GM12878 (cell line): ENCODE measurements at regions not wholly inside any gene's neighbourhood (a gene's known extent, or its start where the extent isn't known, plus 50 kb on each side); places are given as distances from the start of the nearest gene placed in this dataset.

Experiments
- ATAC-seq: fragments of 200-7000 bp; cut with Tn5 transposase; 3 replicates; pipeline ENCODE4 v1.9.1; 2020; ENCODE audit warnings: mild to moderate bottlenecking, moderate library complexity
- BruUV-seq: library from RNA; stranded (reverse); fragments of 400-500 nt; replicated peaks from 2 replicates; lab custom pipeline; 2021; lab: Mats Ljungman, UMichigan
- CTCF ChIA-PET: fragments of 300-600 bp; sonication (Branson Sonifier 250); formaldehyde crosslinking; extraction: SDS; loops from one replicate; lab custom pipeline; 2021; ENCODE audit warnings: inconsistent platforms; lab: Yijun Ruan, JAX
- POLR2A ChIA-PET: fragments of 350-600 bp; formaldehyde crosslinking; extraction: SDS; loops from one replicate; lab custom pipeline; 2021; ENCODE audit warnings: inconsistent platforms; lab: Charles Lee
- RAD21 ChIA-PET: fragments of 300-600 bp; sonication (Branson Sonifier 250); formaldehyde crosslinking; loops from one replicate; lab custom pipeline; 2023; ENCODE audit warnings: antibody characterized with exemption; ENCODE audit not compliant: unreplicated experiment; lab: Charles Lee
- SMC1A ChIA-PET: fragments of 300-600 bp; sonication (Branson Sonifier 250); formaldehyde crosslinking; loops from one replicate; lab custom pipeline; 2023; ENCODE audit not compliant: unreplicated experiment, uncharacterized antibody; lab: Charles Lee
- DNase-seq: peaks from one replicate; pipeline ENCODE4 v3.0.0-alpha.2; 2011; ENCODE audit warnings: low read depth, low spot score
- FAIRE-seq: peaks from 3 replicates; lab custom pipeline; 2011; peaks lifted over from hg19 to GRCh38; lab: Jason Lieb, UNC
- H2AFZ ChIP-seq: 2 replicates; pipeline ENCODE4 v1.6.0; 2011; ENCODE audit warnings: low read depth, low read length, control low read depth; ENCODE audit not compliant: control insufficient read depth
- H3K27ac ChIP-seq: 2 replicates; pipeline ENCODE4 v1.5.1; 2011; ENCODE audit warnings: control low read depth; ENCODE audit not compliant: control insufficient read depth, insufficient read depth
- H3K27me3 ChIP-seq, 2 experiments: replicated peaks in 1 of 2; 2 replicates each; pipeline versions ENCODE4 v1.6.0 to v1.6.1; 2011; ENCODE audit warnings: low read length in 1 of 2; ENCODE audit not compliant: control insufficient read depth in 2 of 2, insufficient read depth in 2 of 2
- H3K36me3 ChIP-seq, 2 experiments: 2 replicates each; pipeline ENCODE4 v1.5.1; 2011; ENCODE audit warnings: low read length in 1 of 2; ENCODE audit not compliant: control insufficient read depth in 2 of 2, insufficient read depth in 2 of 2
- H3K4me1 ChIP-seq: 2 replicates; pipeline ENCODE4 v1.6.1; 2011; ENCODE audit warnings: mild to moderate bottlenecking, low read length, moderate library complexity, mixed read lengths; ENCODE audit not compliant: control insufficient read depth, insufficient read depth
- H3K4me2 ChIP-seq: 2 replicates; pipeline ENCODE4 v1.6.0; 2011; ENCODE audit warnings: control low read depth; ENCODE audit not compliant: control insufficient read depth, insufficient read depth
- H3K4me3 ChIP-seq: fragments of 200-600 bp; sonication (generic); 2 replicates; pipeline ENCODE4 v1.5.1; 2016
- H3K79me2 ChIP-seq: 2 replicates; pipeline ENCODE4 v1.6.0; 2011; ENCODE audit warnings: low read length; ENCODE audit not compliant: control insufficient read depth, insufficient read depth
- H3K9ac ChIP-seq: 2 replicates; pipeline ENCODE4 v1.8.0; 2011; ENCODE audit warnings: low read length, control low read depth, mixed read lengths; ENCODE audit not compliant: control insufficient read depth, insufficient read depth
- H3K9me3 ChIP-seq: replicated peaks from 3 replicates; pipeline ENCODE4 v1.5.1; 2011; ENCODE audit warnings: mild to moderate bottlenecking, low read length; ENCODE audit not compliant: control insufficient read depth, insufficient read depth
- H4K20me1 ChIP-seq: 2 replicates; pipeline ENCODE4 v1.6.0; 2011; ENCODE audit not compliant: control insufficient read depth, insufficient read depth
- CBX3 ChIP-seq: fragments of 200-600 bp; sonication (generic); IDR thresholded peaks from 2 replicates; pipeline ENCODE4 v1.6.1; 2016; ENCODE audit warnings: low read depth, borderline replicate concordance
- CHD2 ChIP-seq: IDR thresholded peaks from 2 replicates; pipeline ENCODE4 v1.6.1; 2011; ENCODE audit warnings: low read depth, low read length, improper control_type of control experiment, borderline replicate concordance
- EGR1 ChIP-seq, 2 experiments: IDR thresholded peaks; 1 replicate in 1 of 2; 2 replicates in 1 of 2; pipeline ENCODE4 v1.6.1; 2011 to 2012; ENCODE audit warnings: low read depth in 2 of 2, low read length in 2 of 2, borderline replicate concordance in 1 of 2, mild to moderate bottlenecking in 1 of 2, moderate library complexity in 1 of 2
- FOXK2 ChIP-seq: fragments of 450-650 bp; IDR thresholded peaks from 2 replicates; pipeline ENCODE4 v1.6.1; 2017; ENCODE audit warnings: mild to moderate bottlenecking, moderate library complexity
- HDAC6 ChIP-seq: fragments of 200-600 bp; sonication (generic); IDR thresholded peaks from one replicate; pipeline ENCODE4 v1.8.0; 2017; ENCODE audit warnings: antibody characterized with exemption; ENCODE audit not compliant: unreplicated experiment
- IKZF1 ChIP-seq: fragments of 450-650 bp; conservative IDR thresholded peaks from 2 replicates; pipeline ENCODE4 v1.6.1; 2017; ENCODE audit warnings: antibody characterized with exemption, mild to moderate bottlenecking
- NRF1 ChIP-seq: conservative IDR thresholded peaks from 2 replicates; pipeline ENCODE4 v1.6.1; 2011; ENCODE audit warnings: mild to moderate bottlenecking, low read depth, low read length, improper control_type of control experiment
- WGBS: methylation state at CpG from one replicate; pipeline ENCODE4 v1.1.6; 2016; ENCODE audit warnings: low lambda C conversion rate; ENCODE audit not compliant: insufficient replicate concordance, insufficient coverage; ENCODE audit errors: missing lambda C conversion rate; 5-methylcytosine and 5-hydroxymethylcytosine counted together
- in situ Hi-C: fragments of 300-500 bp; cut with MboI; formaldehyde crosslinking; loops from 9 replicates; pipeline ENCODE4 v1.14.3; 2018; ENCODE audit warnings: mixed read lengths
- intact Hi-C: fragments of 100-400 bp; cut with micrococcal nuclease; formaldehyde crosslinking; loops from one replicate; pipeline ENCODE4 v1.14.2; 2022; ENCODE audit not compliant: unreplicated experiment
- TF ChIP-seq, protein P1 (sequence below): fragments of 450-650 bp; IDR thresholded peaks from 2 replicates; pipeline ENCODE4 v1.6.1; 2017; ENCODE audit warnings: borderline replicate concordance
- TF ChIP-seq, protein P2 (sequence below): fragments of 450-650 bp; IDR thresholded peaks from 2 replicates; pipeline ENCODE4 v1.6.1; 2017; ENCODE audit warnings: antibody characterized with exemption, mild to moderate bottlenecking, moderate library complexity
- TF ChIP-seq, protein P3 (sequence below): fragments of 450-650 bp; IDR thresholded peaks from 2 replicates; pipeline ENCODE4 v1.6.1; 2017; ENCODE audit warnings: mild to moderate bottlenecking, moderate library complexity

DNA sequence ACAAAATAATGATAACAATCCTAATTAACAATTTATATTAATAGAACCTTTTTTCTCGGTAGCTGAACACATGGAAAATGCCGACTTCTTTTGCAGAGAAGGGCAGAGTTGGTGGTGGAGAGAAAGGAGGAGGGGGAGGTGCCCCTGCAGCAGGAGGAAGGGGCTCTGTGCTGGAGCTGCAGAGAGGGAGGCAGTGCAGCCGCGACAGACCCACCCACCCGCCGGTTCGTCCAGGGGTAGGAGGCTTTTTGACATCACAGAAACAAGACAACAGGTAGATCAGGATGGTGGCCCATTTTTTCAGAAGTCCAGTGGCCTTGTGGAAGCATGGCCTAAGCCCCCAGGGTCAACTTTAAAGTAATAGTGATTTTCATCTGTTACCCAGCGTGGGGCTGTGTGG lies 321.1 kb upstream of the SALL3 start:
- no peak for TF ChIP-seq IKZF1
- ATAC-seq (no peak), FAIRE-seq (no peak), DNase-seq (no peak)
- intact Hi-C loops (no loop called here), in situ Hi-C loops (no loop called here)
- ChIA-PET CTCF (no interaction called here), RAD21 (no interaction called here), SMC1A (no interaction called here), POLR2A (no interaction called here)
- BruUV-seq: no TSS peak
- Histone ChIP-seq H3K36me3 (no peaks in the 10 kb centered on the region), H3K4me3 (no peak overlapping the region), H3K79me2 (no peaks in the 10 kb centered on the region), H3K9me3 (peaks cover 2% of the 10 kb centered on the region; the same call in 1 of the 3 replicates), H3K4me1 (no peaks in the 10 kb centered on the region), H4K20me1 (no peaks in the 10 kb centered on the region), H3K9ac (no peak overlapping the region), H3K27ac (no peak overlapping the region), H3K4me2 (no peak overlapping the region), H3K27me3 (no peaks in the 10 kb centered on the region), H2AFZ (no peak overlapping the region)
- 49% methylated on average over 8 of the region's 8 CpGs for WGBS

DNA sequence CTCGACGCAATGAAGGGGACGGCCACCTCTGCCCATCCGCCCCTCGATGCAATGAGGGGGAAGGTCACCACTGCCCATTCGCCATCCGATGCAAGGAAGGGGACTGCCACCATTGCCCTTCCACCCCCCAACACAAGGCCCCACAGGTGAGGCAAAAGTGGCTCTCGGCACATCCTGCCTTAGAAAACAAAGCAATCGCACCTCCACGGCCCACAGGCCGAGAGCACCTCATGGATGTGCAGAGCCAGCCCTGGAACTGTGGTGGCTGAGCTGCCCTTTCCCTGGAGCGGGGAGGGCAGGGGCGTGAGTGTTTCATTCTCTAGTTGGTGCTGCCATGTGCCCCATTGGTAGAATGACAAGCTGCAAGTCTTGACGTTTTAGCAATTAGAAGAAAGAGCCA lies 320.6 kb upstream of the SALL3 start:
- Histone ChIP-seq H3K4me1 (no peaks in the 10 kb centered on the region), H3K4me2 (no peak overlapping the region), H3K36me3 (no peaks in the 10 kb centered on the region), H4K20me1 (no peaks in the 10 kb centered on the region), H3K79me2 (no peaks in the 10 kb centered on the region), H2AFZ (no peak overlapping the region), H3K27ac (no peak overlapping the region), H3K4me3 (no peak overlapping the region), H3K27me3 (no peaks in the 10 kb centered on the region), H3K9me3 (peaks cover 2% of the 10 kb centered on the region; the same call in 1 of the 3 replicates), H3K9ac (no peak overlapping the region)
- ChIA-PET RAD21 (no interaction called here), CTCF (no interaction called here), POLR2A (no interaction called here), SMC1A (no interaction called here)
- BruUV-seq: no TSS peak
- FAIRE-seq (no peak), ATAC-seq (no peak), DNase-seq (no peak)
- in situ Hi-C loops: no loop called here
- intact Hi-C loops: no loop called here
- WGBS: 55% methylated on average over 14 of the region's 14 CpGs
- TF ChIP-seq, protein P1, sequence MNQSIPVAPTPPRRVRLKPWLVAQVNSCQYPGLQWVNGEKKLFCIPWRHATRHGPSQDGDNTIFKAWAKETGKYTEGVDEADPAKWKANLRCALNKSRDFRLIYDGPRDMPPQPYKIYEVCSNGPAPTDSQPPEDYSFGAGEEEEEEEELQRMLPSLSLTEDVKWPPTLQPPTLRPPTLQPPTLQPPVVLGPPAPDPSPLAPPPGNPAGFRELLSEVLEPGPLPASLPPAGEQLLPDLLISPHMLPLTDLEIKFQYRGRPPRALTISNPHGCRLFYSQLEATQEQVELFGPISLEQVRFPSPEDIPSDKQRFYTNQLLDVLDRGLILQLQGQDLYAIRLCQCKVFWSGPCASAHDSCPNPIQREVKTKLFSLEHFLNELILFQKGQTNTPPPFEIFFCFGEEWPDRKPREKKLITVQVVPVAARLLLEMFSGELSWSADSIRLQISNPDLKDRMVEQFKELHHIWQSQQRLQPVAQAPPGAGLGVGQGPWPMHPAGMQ: no peak
- TF ChIP-seq EGR1 (IDR thresholded peaks at IDR 0.05; ENCODE audit: borderline replicate concordance in 1 of 2, low read depth in 2 of 2, low read length in 2 of 2) (no peak), CHD2 (no peak), NRF1 (no peak), HDAC6 (no peak), FOXK2 (no peak), CBX3 (no peak)
- TF ChIP-seq, protein P2, sequence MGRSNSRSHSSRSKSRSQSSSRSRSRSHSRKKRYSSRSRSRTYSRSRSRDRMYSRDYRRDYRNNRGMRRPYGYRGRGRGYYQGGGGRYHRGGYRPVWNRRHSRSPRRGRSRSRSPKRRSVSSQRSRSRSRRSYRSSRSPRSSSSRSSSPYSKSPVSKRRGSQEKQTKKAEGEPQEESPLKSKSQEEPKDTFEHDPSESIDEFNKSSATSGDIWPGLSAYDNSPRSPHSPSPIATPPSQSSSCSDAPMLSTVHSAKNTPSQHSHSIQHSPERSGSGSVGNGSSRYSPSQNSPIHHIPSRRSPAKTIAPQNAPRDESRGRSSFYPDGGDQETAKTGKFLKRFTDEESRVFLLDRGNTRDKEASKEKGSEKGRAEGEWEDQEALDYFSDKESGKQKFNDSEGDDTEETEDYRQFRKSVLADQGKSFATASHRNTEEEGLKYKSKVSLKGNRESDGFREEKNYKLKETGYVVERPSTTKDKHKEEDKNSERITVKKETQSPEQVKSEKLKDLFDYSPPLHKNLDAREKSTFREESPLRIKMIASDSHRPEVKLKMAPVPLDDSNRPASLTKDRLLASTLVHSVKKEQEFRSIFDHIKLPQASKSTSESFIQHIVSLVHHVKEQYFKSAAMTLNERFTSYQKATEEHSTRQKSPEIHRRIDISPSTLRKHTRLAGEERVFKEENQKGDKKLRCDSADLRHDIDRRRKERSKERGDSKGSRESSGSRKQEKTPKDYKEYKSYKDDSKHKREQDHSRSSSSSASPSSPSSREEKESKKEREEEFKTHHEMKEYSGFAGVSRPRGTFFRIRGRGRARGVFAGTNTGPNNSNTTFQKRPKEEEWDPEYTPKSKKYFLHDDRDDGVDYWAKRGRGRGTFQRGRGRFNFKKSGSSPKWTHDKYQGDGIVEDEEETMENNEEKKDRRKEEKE: no peak
- TF ChIP-seq, protein P3, sequence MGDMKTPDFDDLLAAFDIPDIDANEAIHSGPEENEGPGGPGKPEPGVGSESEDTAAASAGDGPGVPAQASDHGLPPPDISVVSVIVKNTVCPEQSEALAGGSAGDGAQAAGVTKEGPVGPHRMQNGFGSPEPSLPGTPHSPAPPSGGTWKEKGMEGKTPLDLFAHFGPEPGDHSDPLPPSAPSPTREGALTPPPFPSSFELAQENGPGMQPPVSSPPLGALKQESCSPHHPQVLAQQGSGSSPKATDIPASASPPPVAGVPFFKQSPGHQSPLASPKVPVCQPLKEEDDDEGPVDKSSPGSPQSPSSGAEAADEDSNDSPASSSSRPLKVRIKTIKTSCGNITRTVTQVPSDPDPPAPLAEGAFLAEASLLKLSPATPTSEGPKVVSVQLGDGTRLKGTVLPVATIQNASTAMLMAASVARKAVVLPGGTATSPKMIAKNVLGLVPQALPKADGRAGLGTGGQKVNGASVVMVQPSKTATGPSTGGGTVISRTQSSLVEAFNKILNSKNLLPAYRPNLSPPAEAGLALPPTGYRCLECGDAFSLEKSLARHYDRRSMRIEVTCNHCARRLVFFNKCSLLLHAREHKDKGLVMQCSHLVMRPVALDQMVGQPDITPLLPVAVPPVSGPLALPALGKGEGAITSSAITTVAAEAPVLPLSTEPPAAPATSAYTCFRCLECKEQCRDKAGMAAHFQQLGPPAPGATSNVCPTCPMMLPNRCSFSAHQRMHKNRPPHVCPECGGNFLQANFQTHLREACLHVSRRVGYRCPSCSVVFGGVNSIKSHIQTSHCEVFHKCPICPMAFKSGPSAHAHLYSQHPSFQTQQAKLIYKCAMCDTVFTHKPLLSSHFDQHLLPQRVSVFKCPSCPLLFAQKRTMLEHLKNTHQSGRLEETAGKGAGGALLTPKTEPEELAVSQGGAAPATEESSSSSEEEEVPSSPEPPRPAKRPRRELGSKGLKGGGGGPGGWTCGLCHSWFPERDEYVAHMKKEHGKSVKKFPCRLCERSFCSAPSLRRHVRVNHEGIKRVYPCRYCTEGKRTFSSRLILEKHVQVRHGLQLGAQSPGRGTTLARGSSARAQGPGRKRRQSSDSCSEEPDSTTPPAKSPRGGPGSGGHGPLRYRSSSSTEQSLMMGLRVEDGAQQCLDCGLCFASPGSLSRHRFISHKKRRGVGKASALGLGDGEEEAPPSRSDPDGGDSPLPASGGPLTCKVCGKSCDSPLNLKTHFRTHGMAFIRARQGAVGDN: no peak
